Fibroblast of peridontal ligament (primary cell): ENCODE measurements at regions not wholly inside any gene's neighbourhood (a gene's known extent, or its start where the extent isn't known, plus 50 kb on each side); places are given as distances from the start of the nearest gene placed in this dataset.

Experiments
- DNase-seq: peaks from one replicate; pipeline ENCODE4 v3.0.0-alpha.2; 2010; ENCODE audit errors: extremely low read depth

DNA sequence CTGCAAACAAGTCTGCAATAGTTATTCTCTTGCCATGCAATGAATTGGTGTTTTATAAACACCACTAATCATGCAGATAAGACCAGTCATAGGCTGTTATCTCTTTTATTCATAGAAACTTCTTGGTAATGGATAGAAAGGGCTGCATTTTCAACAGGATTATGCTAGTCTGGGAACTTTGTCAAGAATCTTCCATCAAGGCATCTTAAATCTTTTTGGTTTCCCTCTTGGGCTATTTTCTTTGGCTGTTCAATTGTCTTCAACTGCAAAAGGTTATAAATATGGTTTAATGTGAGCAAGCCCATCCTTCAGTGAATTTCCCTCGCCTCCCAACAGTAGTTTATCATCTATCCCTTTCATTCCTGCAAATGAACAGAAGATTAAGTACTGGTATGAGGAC is 59.0 kb upstream of the MINAR1 start:
- DNase-seq: peak; percentile 14

DNA sequence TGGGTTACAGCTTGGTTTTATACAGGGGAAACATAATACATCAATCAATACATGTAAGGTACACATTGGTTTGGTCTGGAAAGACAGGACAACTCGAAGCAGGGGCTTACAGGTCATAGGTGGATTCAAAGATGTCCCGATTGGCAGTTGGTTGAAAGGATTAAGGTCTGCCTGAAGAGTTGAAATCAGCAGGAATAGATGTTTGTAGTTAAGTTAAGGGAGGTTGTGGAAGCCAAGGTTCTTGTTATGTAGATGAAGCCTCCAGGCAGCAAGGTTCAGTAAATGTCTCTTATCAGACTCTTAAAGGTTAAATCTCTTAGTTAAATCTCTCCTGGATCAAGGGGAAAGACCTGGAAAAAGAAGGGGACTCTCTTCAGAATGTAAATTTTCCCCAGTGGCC is 58.4 kb upstream of the MINAR1 start:
- no peak for DNase-seq

GRCh38 chr15:79376383-79376782 is 55.8 kb upstream of the MINAR1 start:
- no peak for DNase-seq

DNA sequence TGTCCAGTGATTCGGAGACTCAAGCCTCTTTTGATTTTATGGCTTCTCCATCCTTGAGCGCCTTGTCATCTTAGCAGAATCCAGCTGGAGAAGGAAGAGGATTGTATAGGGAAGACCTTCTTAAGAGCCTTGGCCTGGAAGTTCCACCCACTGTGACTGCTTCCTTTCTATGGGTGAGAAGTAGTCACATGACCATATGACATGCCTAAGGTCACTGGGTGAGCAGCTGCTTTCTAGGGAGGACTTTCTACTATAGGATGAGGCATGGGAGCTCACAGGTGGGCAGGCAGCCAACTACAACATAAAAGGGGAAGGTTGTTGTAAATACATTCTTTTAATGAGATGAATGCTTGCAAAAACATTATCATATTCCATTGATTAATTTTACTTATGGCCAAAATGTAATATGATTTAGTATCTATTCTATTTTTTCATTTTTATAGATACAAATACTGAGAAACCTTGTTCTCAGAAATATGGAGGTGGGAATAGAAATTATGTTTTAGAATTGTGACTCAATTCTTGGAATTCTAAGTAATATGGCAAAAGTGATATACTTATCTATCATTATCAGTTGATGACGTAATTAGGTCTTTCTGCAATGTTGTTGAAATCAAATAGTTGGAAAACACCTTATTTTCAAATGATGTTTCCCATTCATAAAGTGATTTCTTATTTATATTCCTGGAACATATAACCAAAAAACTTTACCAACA is 53.6 kb upstream of the MINAR1 start:
- DNase-seq: no peak

DNA sequence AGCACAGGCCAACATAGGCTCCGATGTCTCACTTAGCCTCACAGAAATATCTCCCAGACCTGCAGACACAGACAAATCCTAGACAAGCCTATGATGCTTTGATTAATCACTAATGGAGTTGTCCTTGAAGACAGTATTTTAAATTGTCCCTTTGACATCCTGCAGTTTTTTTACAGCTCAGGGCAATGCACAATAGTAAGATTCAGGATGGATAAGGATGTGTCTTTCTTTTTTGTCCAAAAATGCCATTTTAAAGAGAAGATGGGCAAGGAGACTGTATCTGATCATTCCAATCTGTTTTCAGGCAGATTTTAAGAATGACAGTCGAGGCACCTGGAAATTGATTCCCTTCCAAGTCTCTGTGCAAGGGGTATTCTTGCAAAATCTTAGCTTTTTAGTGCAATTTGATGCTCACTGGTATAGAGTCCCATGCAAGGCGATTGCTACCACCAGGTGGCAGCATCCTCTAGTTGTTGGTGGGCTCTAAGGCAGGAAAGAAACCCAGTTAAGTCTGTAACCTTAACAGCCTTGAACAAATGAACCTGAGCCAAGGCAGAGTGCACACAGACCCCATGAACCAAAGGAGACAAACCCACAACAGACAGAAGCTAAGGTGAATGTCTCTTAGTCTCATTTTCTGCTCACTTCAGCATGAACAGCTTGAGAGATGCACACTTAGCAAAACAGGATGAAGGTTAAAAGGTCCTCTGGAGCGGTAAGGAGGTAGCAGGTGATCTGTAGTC is 51.2 kb upstream of the MINAR1 start:
- DNase-seq: peak; percentile 82

- no peak for DNase-seq
Measured at GRCh38 chr15:79381593-79381992, 50.5 kb upstream of the MINAR1 start.
